ENCODE measurements at regions not wholly inside any gene's neighbourhood (a gene's known extent, or its start where the extent isn't known, plus 50 kb on each side); places are given as distances from the start of the nearest gene placed in this dataset.

- no peaks in the 10 kb centered on the region for H3K36me3 Mint-ChIP-seq (ENCODE audit: low read depth)
- no peak for DNase-seq
- no peak for ATAC-seq
Observed at GRCh38 chr7:7099584-7100014, 82.7 kb upstream of the C1GALT1 start.

GRCh38 chr7:7100432-7100849 is 81.9 kb upstream of the C1GALT1 start:
- peaks cover 16% of the 10 kb centered on the region for H3K4me1 Mint-ChIP-seq
- ATAC-seq (no peak), DNase-seq (no peak)
- no peaks in the 10 kb centered on the region for H3K36me3 Mint-ChIP-seq (ENCODE audit: low read depth)
- no peaks in the 10 kb centered on the region for H3K27me3 Mint-ChIP-seq
- H3K27ac Mint-ChIP-seq, result no peak overlapping the region
- no peaks in the 10 kb centered on the region for H3K9me3 Mint-ChIP-seq
- H3K4me3 Mint-ChIP-seq, result no peak overlapping the region

More at GRCh38 chr7:7099584-7100014, 82.7 kb upstream of the C1GALT1 start:
- Mint-ChIP-seq H3K4me3 (no peak overlapping the region), H3K27me3 (no peaks in the 10 kb centered on the region), H3K9me3 (no peaks in the 10 kb centered on the region), H3K4me1 (peaks cover 8% of the 10 kb centered on the region), H3K27ac (no peak overlapping the region)

- ATAC-seq, result no peak
- no peak for DNase-seq
- no peak overlapping the region for H3K4me3 Mint-ChIP-seq
- peaks cover 24% of the 10 kb centered on the region for H3K4me1 Mint-ChIP-seq
- H3K27ac Mint-ChIP-seq, result no peak overlapping the region
- no peaks in the 10 kb centered on the region for H3K9me3 Mint-ChIP-seq
- no peaks in the 10 kb centered on the region for H3K36me3 Mint-ChIP-seq (ENCODE audit: low read depth)
- no peaks in the 10 kb centered on the region for H3K27me3 Mint-ChIP-seq
Observed at GRCh38 chr7:7102906-7103305, 79.4 kb upstream of the C1GALT1 start.

GRCh38 chr7:7103343-7104313 is 78.7 kb upstream of the C1GALT1 start:
- H3K9me3 Mint-ChIP-seq, result peaks cover under 1% of the 10 kb centered on the region
- DNase-seq, result no peak
- no peak overlapping the region for H3K4me3 Mint-ChIP-seq
- H3K36me3 Mint-ChIP-seq (ENCODE audit: low read depth), result no peaks in the 10 kb centered on the region
- H3K4me1 Mint-ChIP-seq, result peaks cover 24% of the 10 kb centered on the region
- H3K27ac Mint-ChIP-seq, result no peak overlapping the region
- no peak for ATAC-seq
- H3K27me3 Mint-ChIP-seq, result no peaks in the 10 kb centered on the region

- H3K9me3 Mint-ChIP-seq, result peaks cover 5% of the 10 kb centered on the region
- DNase-seq (no peak), ATAC-seq (no peak)
- peaks cover 24% of the 10 kb centered on the region for H3K4me1 Mint-ChIP-seq
- H3K4me3 Mint-ChIP-seq, result no peak overlapping the region
- no peaks in the 10 kb centered on the region for H3K27me3 Mint-ChIP-seq
- H3K27ac Mint-ChIP-seq, result no peak overlapping the region
- H3K36me3 Mint-ChIP-seq (ENCODE audit: low read depth), result no peaks in the 10 kb centered on the region
Observed at GRCh38 chr7:7104314-7104698, 78.0 kb upstream of the C1GALT1 start.

- no peak overlapping the region for H3K4me3 Mint-ChIP-seq
- no peak overlapping the region for H3K27ac Mint-ChIP-seq
- no peaks in the 10 kb centered on the region for H3K27me3 Mint-ChIP-seq
- ATAC-seq (no peak), DNase-seq (no peak)
- no peaks in the 10 kb centered on the region for H3K36me3 Mint-ChIP-seq (ENCODE audit: low read depth)
- H3K9me3 Mint-ChIP-seq, result peaks cover 5% of the 10 kb centered on the region
- peaks cover 24% of the 10 kb centered on the region for H3K4me1 Mint-ChIP-seq
Observed at GRCh38 chr7:7104971-7105370, 77.4 kb upstream of the C1GALT1 start.

GRCh38 chr7:7105800-7106582 is 76.4 kb upstream of the C1GALT1 start:
- no peak overlapping the region for H3K4me3 Mint-ChIP-seq
- no peak for DNase-seq
- peaks cover 5% of the 10 kb centered on the region for H3K9me3 Mint-ChIP-seq
- no peaks in the 10 kb centered on the region for H3K27me3 Mint-ChIP-seq
- no peaks in the 10 kb centered on the region for H3K36me3 Mint-ChIP-seq (ENCODE audit: low read depth)
- peaks cover 24% of the 10 kb centered on the region for H3K4me1 Mint-ChIP-seq
- H3K27ac Mint-ChIP-seq, result no peak overlapping the region
- ATAC-seq, result no peak

- DNase-seq, result no peak
- no peak for ATAC-seq
- Mint-ChIP-seq H3K27me3 (no peaks in the 10 kb centered on the region), H3K27ac (no peak overlapping the region), H3K4me3 (no peak overlapping the region), H3K4me1 (peaks cover 21% of the 10 kb centered on the region), H3K9me3 (peaks cover 5% of the 10 kb centered on the region), H3K36me3 (ENCODE audit: low read depth) (no peaks in the 10 kb centered on the region)
Observed at GRCh38 chr7:7108931-7109330, 73.4 kb upstream of the C1GALT1 start.

- DNase-seq (no peak), ATAC-seq (no peak)
- H3K4me3 Mint-ChIP-seq, result no peak overlapping the region
- H3K4me1 Mint-ChIP-seq, result peaks cover 13% of the 10 kb centered on the region
- no peaks in the 10 kb centered on the region for H3K27me3 Mint-ChIP-seq
- no peak overlapping the region for H3K27ac Mint-ChIP-seq
- H3K36me3 Mint-ChIP-seq (ENCODE audit: low read depth), result no peaks in the 10 kb centered on the region
- peaks cover 5% of the 10 kb centered on the region for H3K9me3 Mint-ChIP-seq
Observed at GRCh38 chr7:7109934-7110333, 72.4 kb upstream of the C1GALT1 start.

GRCh38 chr7:7110706-7111105 is 71.6 kb upstream of the C1GALT1 start:
- peaks cover 5% of the 10 kb centered on the region for H3K4me1 Mint-ChIP-seq
- DNase-seq (no peak), ATAC-seq (no peak)
- H3K4me3 Mint-ChIP-seq, result no peak overlapping the region
- peaks cover 5% of the 10 kb centered on the region for H3K9me3 Mint-ChIP-seq
- H3K36me3 Mint-ChIP-seq (ENCODE audit: low read depth), result no peaks in the 10 kb centered on the region
- H3K27ac Mint-ChIP-seq, result no peak overlapping the region
- no peaks in the 10 kb centered on the region for H3K27me3 Mint-ChIP-seq

GRCh38 chr7:7112868-7113267 is 69.5 kb upstream of the C1GALT1 start:
- no peaks in the 10 kb centered on the region for H3K36me3 Mint-ChIP-seq (ENCODE audit: low read depth)
- no peaks in the 10 kb centered on the region for H3K27me3 Mint-ChIP-seq
- DNase-seq (no peak), ATAC-seq (no peak)
- no peak overlapping the region for H3K4me3 Mint-ChIP-seq
- H3K27ac Mint-ChIP-seq, result no peak overlapping the region
- peaks cover 5% of the 10 kb centered on the region for H3K9me3 Mint-ChIP-seq
- H3K4me1 Mint-ChIP-seq, result no peaks in the 10 kb centered on the region

GRCh38 chr7:7114575-7115291 is 67.6 kb upstream of the C1GALT1 start:
- DNase-seq (no peak), ATAC-seq (no peak)
- Mint-ChIP-seq H3K27me3 (no peaks in the 10 kb centered on the region), H3K27ac (no peak overlapping the region), H3K9me3 (no peaks in the 10 kb centered on the region), H3K4me3 (no peak overlapping the region), H3K4me1 (no peaks in the 10 kb centered on the region), H3K36me3 (ENCODE audit: low read depth) (no peaks in the 10 kb centered on the region)

- no peak overlapping the region for H3K27ac Mint-ChIP-seq
Observed at GRCh38 chr7:7117935-7118586, 64.3 kb upstream of the C1GALT1 start.

GRCh38 chr7:7118822-7119221 is 63.5 kb upstream of the C1GALT1 start:
- no peak for DNase-seq
- H3K36me3 Mint-ChIP-seq (ENCODE audit: low read depth), result no peaks in the 10 kb centered on the region
- no peaks in the 10 kb centered on the region for H3K4me1 Mint-ChIP-seq
- H3K27me3 Mint-ChIP-seq, result no peaks in the 10 kb centered on the region
- no peak overlapping the region for H3K4me3 Mint-ChIP-seq
- H3K9me3 Mint-ChIP-seq, result no peaks in the 10 kb centered on the region
- H3K27ac Mint-ChIP-seq, result no peak overlapping the region
- ATAC-seq, result no peak

More at GRCh38 chr7:7117935-7118586, 64.3 kb upstream of the C1GALT1 start:
- Mint-ChIP-seq H3K4me1 (no peaks in the 10 kb centered on the region), H3K4me3 (no peak overlapping the region), H3K27me3 (no peaks in the 10 kb centered on the region), H3K36me3 (ENCODE audit: low read depth) (no peaks in the 10 kb centered on the region), H3K9me3 (no peaks in the 10 kb centered on the region)
- no peak for DNase-seq
- ATAC-seq, result no peak
